ENCODE measurements at regions not wholly inside any gene's neighbourhood (a gene's known extent, or its start where the extent isn't known, plus 50 kb on each side); places are given as distances from the start of the nearest gene placed in this dataset.

DNA sequence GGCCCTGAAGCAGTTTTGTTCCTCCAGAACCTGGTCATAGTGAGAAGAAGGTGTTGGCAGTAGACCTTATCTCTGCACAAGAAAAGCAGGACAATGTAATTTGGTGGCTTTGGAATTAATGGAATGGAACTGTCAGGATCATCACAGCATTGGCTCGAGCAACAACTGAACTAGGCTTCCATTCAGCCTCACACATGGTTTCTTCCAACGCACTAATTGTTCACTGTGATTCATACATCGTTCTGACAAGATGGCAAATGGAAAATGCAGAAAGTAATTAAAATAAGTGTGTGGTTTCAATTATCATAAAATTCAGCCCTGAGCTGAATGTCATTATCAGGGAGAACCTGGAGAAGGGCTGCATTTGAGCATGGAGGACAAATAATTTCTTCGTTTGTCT is 80.6 kb downstream of the MFSD1 start:
- no peak overlapping the region for H3K4me3 ChIP-seq
- TF ChIP-seq, protein P1, sequence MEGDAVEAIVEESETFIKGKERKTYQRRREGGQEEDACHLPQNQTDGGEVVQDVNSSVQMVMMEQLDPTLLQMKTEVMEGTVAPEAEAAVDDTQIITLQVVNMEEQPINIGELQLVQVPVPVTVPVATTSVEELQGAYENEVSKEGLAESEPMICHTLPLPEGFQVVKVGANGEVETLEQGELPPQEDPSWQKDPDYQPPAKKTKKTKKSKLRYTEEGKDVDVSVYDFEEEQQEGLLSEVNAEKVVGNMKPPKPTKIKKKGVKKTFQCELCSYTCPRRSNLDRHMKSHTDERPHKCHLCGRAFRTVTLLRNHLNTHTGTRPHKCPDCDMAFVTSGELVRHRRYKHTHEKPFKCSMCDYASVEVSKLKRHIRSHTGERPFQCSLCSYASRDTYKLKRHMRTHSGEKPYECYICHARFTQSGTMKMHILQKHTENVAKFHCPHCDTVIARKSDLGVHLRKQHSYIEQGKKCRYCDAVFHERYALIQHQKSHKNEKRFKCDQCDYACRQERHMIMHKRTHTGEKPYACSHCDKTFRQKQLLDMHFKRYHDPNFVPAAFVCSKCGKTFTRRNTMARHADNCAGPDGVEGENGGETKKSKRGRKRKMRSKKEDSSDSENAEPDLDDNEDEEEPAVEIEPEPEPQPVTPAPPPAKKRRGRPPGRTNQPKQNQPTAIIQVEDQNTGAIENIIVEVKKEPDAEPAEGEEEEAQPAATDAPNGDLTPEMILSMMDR (IDR thresholded peaks at IDR 0.05) = no peak
- H3K27ac ChIP-seq = no peak overlapping the region
- no peak for DNase-seq (ENCODE audit: low spot score)

DNA sequence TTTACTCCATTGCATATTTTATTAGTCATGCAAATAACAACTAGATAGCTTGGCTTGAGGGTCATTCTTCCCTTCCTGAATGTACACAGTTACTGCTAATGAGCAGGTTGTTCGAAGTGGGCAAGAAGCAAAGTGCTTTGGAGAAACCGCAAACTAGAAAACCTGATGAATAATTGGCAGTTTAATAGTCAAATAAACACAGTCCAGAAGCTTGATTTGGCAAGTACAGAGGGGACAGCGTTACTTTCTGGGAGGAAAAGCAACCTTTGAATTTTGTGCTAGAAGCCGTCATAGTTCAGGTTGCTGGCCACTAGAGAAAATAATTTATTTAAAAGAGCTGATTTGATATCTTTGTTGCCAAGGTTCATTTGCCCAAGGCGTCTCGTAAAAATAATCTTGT is 94.9 kb downstream of the MFSD1 start:
- TF ChIP-seq, protein P1 (IDR thresholded peaks at IDR 0.05) = no peak

DNA sequence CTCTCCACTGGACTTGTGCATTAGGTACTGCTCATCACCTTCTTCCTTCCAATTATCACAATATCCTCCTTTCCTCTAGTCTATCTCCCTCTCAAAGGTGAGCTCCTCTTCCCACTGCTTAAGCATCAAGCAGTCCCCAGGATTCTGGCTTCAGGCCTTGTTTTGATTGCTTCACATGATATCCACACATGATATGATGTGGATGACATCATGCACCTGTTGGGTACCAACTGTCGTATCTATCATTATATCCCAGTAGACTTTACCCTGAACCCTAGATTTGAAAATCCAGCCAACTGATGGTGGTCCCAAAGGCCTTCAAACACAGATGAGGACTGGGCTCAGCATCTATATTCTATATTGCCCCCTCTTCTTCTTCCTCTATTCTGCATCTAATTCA is 104.9 kb downstream of the MFSD1 start:
- no peak overlapping the region for H3K27ac ChIP-seq
- DNase-seq (ENCODE audit: low spot score) = no peak
- TF ChIP-seq, protein P1 (IDR thresholded peaks at IDR 0.05) = no peak
- H3K4me3 ChIP-seq = no peak overlapping the region

More for the DNA sequence above, 94.9 kb downstream of the MFSD1 start:
- Histone ChIP-seq H3K4me3 (no peak overlapping the region), H3K27ac (no peak overlapping the region)
- no peak for DNase-seq (ENCODE audit: low spot score)

DNA sequence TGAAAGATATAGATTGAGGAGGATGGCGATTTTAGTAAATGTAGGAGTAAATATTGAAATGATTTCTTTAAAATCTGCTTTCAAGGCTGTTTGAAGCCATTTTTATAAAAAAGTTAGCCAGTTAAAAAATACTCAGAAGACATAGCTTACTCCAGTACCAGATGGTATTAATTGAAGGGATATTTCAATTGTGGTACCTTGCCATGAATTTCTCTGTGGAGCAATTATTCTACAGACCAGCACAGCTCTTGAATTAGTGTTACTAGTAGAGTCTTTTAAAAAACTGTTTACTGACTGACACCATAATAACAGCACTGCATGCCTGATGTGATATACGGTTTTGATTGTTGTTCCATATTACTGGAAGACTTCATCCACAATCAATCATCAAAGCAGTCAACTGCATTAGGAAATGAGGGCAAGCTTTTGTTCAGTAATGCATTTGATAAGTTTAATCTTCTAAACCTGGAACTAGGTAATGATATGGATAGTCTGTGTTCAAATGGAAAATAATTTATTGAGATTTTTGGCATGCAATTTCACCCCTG is 106.4 kb downstream of the MFSD1 start:
- Histone ChIP-seq H3K4me3 (no peak overlapping the region), H3K27ac (no peak overlapping the region)
- DNase-seq (ENCODE audit: low spot score) = no peak
- TF ChIP-seq, protein P1 (IDR thresholded peaks at IDR 0.05) = no peak

DNA sequence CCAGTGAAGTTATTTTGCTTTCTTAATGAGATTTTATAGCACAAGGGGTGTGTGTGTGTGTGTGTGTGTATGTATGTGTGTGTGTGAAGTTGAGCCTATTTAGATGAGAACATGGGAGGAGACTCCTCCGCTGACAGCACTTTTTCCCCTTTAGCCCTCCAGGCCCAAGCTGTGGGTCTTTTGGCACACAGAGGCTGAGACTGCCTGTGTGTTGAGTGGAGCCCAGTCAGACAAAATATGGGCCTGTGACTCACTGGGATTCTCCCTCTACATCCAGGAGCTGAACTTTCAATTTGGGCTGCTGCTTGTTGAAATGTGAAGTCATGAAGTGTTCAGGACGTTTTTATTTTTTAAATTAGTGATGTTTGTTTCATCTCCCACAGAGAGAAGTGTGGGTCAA is 108.0 kb downstream of the MFSD1 start:
- H3K4me3 ChIP-seq = no peak overlapping the region
- TF ChIP-seq, protein P1 (IDR thresholded peaks at IDR 0.05) = no peak
- DNase-seq (ENCODE audit: low spot score) = no peak

DNA sequence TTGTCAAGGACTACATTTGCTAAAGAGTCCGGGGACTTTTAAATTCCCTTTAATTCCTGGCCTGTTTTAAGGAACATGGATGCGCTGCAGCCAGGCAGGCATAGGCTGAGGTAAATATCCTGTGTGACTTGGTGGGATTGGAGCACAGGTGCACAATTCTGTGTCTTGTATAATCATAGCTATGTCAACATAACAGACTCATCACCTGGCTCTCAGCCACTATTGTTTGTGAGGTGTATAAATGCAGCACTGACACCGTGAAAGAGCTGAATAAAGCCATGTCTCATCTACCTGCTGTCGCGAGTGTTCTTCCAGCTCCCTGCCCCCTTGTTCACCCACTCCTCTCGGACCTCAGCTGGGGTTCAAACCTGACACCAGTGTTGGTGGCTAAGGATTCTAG is 109.7 kb downstream of the MFSD1 start:
- TF ChIP-seq, protein P1 (IDR thresholded peaks at IDR 0.05) = no peak
- no peak for DNase-seq (ENCODE audit: low spot score)
- no peak overlapping the region for H3K4me3 ChIP-seq
- no peak overlapping the region for H3K27ac ChIP-seq

More for the DNA sequence above, 108.0 kb downstream of the MFSD1 start:
- no peak overlapping the region for H3K27ac ChIP-seq

DNA sequence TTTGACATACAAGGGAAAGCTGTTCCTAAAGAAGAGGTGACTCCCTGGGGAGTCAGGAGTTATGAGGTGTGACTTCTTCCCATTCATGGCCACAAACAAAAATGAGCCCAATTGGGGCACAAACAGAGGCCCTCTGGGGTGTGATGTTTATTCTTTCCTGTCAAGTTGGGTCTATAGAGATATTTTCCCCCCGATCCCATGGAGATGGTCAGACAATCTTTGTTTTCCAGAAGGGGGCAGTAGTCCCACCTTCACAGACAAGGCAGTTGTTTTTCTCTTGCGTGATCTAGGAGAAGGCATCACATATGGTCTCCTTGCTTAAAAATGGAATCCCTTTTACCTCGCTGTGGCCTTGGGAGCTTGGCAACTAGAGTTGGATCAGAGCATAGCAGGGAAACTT is 110.3 kb downstream of the MFSD1 start:
- no peak for DNase-seq (ENCODE audit: low spot score)
- H3K27ac ChIP-seq = no peak overlapping the region
- TF ChIP-seq, protein P1 (IDR thresholded peaks at IDR 0.05) = no peak
- no peak overlapping the region for H3K4me3 ChIP-seq

Data from coronary artery (tissue), 2 donors.